Fibroblast of pulmonary artery (primary cell): ENCODE measurements at regions not wholly inside any gene's neighbourhood (a gene's known extent, or its start where the extent isn't known, plus 50 kb on each side); places are given as distances from the start of the nearest gene placed in this dataset.

Experiments used
- DNase-seq: peaks from one replicate; pipeline ENCODE4 v3.0.0-alpha.2; 2010; ENCODE audit warnings: low read depth
- H3K4me3 ChIP-seq: replicated peaks from 2 replicates; pipeline ENCODE4 v1.5.1; 2011; ENCODE audit warnings: low read depth, mild to moderate bottlenecking, control low read depth, low read length, moderate library complexity
- CTCF ChIP-seq: IDR thresholded peaks from 2 replicates; pipeline ENCODE4 v1.5.1; 2011; ENCODE audit warnings: mild to moderate bottlenecking, control low read depth, low read length, inconsistent platforms; ENCODE audit errors: missing control alignments

DNA sequence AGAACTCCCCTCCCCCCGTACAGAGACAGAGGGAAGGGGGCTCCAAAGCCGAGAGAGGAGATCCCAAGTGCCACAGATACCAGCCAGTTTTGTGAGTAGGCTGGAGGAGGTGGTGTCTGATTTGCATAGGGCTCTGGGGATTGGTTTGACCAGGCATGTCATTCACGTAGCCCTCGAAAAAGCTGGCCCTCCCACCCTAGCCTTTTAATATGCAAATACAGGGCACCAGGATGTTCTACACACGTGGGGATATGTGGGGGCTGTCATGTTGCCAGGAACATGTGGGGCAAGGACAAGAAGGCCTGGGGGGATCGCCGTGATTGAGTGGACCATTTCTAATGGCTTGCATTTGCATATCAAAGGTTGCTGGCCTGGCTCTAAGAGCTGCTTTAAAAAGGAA, 272.9 kb downstream of the PPP1R2C start:
- no peak for DNase-seq
- H3K4me3 ChIP-seq = no peak overlapping the region
- no peak for TF ChIP-seq CTCF

- TF ChIP-seq CTCF = no peak
These were observed 278.3 kb downstream of the PPP1R2C start for GRCh38 chrX:42499620-42500019.

GRCh38 chrX:42497356-42497755, 280.6 kb downstream of the PPP1R2C start:
- no peak for DNase-seq
- no peak for TF ChIP-seq CTCF
- H3K4me3 ChIP-seq = no peak overlapping the region

More at GRCh38 chrX:42499620-42500019, 278.3 kb downstream of the PPP1R2C start:
- H3K4me3 ChIP-seq = no peak overlapping the region
- no peak for DNase-seq

DNA sequence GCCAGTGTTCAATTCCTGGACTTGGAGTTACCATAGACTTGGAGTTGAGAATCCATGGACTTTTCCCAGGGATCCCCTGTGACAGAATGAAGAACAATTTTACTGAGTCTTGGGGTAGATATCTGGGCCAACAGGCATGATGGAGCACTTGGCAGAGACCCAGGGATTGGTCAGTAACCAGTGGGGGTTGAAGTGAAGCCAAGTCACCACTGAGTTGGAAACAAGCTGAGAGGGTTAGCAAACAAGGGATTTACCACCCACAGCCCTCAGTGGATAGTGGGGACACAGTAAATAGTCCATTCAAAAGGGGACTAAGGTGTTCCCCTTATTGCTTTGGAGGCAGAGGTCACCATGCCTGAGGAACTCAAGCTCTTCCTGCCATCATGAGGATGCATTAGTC, 281.7 kb downstream of the PPP1R2C start:
- DNase-seq = no peak
- no peak for TF ChIP-seq CTCF
- no peak overlapping the region for H3K4me3 ChIP-seq

- no peak for DNase-seq
- TF ChIP-seq CTCF = no peak
These were observed 282.8 kb downstream of the PPP1R2C start for GRCh38 chrX:42495139-42495538.

GRCh38 chrX:42491137-42491907, 286.6 kb downstream of the PPP1R2C start:
- TF ChIP-seq CTCF = no peak
- no peak for DNase-seq
- no peak overlapping the region for H3K4me3 ChIP-seq

More at GRCh38 chrX:42495139-42495538, 282.8 kb downstream of the PPP1R2C start:
- H3K4me3 ChIP-seq = no peak overlapping the region

- TF ChIP-seq CTCF = no peak
- H3K4me3 ChIP-seq = no peak overlapping the region
These were observed 287.9 kb downstream of the PPP1R2C start for GRCh38 chrX:42490111-42490510.

More at GRCh38 chrX:42490111-42490510, 287.9 kb downstream of the PPP1R2C start:
- no peak for DNase-seq
